GM12801 (cell line): ENCODE measurements at regions not wholly inside any gene's neighbourhood (a gene's known extent, or its start where the extent isn't known, plus 50 kb on each side); places are given as distances from the start of the nearest gene placed in this dataset.

Experiments used
- TF ChIP-seq, protein P1 (sequence below): IDR thresholded peaks from one replicate; pipeline ENCODE4 v1.5.1; 2011; ENCODE audit warnings: control low read depth; ENCODE audit not compliant: insufficient read length; ENCODE audit errors: extremely low read depth

DNA sequence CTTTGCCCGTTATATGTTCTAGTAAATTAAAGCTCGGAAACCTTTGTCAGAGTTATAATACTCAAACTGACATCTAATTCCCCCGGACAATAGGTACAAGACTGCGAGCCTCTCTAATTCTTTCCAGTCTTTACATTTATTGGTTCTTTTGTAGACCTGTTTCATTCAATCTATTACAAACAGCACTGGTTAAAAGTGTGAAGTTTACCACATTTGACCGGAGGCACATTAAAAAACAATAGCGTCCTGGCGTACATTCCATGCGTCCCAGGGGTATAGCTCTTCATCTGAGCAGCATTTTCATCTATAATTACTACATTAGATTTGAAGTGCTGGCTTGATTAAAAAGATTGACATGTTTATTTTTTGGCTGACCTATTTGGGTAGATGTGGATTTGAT, 49.9 kb upstream of the TENM3 start:
- TF ChIP-seq, protein P1, sequence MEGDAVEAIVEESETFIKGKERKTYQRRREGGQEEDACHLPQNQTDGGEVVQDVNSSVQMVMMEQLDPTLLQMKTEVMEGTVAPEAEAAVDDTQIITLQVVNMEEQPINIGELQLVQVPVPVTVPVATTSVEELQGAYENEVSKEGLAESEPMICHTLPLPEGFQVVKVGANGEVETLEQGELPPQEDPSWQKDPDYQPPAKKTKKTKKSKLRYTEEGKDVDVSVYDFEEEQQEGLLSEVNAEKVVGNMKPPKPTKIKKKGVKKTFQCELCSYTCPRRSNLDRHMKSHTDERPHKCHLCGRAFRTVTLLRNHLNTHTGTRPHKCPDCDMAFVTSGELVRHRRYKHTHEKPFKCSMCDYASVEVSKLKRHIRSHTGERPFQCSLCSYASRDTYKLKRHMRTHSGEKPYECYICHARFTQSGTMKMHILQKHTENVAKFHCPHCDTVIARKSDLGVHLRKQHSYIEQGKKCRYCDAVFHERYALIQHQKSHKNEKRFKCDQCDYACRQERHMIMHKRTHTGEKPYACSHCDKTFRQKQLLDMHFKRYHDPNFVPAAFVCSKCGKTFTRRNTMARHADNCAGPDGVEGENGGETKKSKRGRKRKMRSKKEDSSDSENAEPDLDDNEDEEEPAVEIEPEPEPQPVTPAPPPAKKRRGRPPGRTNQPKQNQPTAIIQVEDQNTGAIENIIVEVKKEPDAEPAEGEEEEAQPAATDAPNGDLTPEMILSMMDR = no peak
